ENCODE measurements at regions not wholly inside any gene's neighbourhood (a gene's known extent, or its start where the extent isn't known, plus 50 kb on each side); places are given as distances from the start of the nearest gene placed in this dataset.

- DNase-seq: no peak
Measured at GRCh38 chr16:13291591-13292333, 390.4 kb downstream of the SHISA9 start.

GRCh38 chr16:13296206-13296605 lies 394.8 kb downstream of the SHISA9 start:
- DNase-seq: no peak

DNA sequence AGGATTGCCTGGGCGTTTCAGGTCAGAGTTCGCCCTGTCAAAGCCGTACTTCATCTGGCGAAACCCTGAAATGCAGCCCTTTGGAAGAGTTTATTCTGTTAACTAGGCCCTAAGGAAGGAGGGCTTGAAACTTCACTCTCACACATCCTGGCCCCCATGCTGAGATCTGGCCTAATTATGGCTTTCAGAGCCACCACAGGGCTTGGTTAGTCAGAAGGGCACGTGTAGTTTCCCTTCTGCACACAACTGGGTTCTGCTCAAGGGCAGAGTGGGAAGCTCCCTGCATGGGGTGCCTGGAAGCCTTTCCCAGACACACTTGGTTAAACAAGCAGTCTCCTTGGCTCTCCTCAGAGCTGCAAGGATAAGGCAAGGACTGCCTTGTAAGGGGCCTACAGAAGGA lies 397.3 kb downstream of the SHISA9 start:
- peak; percentile 32 for DNase-seq

GRCh38 chr16:13300066-13300840 lies 398.9 kb downstream of the SHISA9 start:
- no peak for DNase-seq

GRCh38 chr16:13305019-13305755 lies 403.8 kb downstream of the SHISA9 start:
- peak; percentile 45 for DNase-seq

DNA sequence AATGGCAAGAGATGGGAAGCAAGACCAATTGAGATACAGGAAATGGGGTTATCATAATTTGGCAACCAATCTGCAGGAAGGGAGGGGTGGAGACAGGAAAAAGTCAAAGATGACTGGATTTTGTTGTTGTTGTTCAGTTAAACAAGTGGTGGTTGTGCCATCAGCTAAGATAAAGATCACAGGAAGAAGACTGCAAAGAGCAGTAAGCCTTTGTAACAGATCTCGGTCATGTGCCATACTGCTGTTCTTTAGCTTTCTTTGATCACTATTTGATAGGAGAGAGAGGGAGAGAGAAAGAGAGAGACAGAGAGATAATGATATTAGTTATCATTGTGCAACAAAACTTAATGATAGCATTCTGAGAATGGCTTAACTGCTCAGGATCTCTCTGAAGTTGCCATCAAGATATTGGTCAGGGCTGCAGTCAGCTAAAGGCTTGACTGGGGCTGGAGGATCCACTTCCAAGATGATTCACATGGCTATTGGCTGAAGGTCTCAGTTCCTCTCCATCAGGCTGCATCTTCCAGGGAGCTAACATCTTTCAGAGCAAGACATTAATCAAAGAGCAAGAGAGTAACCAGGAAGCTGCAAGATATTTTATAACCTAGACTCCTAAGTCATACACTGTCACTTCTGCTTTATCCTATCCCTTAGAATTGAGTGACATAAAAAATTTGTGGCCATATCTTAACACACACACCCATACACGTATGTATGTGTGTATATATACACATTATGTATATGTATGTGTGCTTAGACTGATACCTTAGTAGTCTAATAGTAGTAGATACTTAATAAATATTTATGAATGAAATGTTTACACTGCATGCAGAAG lies 405.0 kb downstream of the SHISA9 start:
- no peak for DNase-seq

DNA sequence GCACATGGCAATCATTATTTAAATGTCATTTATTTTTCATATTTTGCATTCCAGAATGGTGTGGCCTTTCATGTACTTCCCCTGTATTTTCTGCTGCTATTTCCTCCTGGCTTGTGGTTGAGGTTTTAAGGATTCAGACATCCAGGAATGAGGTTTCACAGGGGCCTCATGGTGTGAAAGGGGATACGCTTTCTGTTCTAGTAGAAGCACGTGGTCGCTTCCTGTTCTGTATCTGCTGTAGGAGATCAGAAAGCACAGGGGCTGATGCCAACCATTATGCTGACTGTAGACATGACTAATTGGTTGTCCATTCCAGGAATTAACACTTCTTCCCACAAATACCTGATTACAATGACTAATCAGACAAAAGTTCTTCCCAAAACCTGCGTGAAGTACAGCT lies 405.9 kb downstream of the SHISA9 start:
- DNase-seq: peak; percentile 98

DNA sequence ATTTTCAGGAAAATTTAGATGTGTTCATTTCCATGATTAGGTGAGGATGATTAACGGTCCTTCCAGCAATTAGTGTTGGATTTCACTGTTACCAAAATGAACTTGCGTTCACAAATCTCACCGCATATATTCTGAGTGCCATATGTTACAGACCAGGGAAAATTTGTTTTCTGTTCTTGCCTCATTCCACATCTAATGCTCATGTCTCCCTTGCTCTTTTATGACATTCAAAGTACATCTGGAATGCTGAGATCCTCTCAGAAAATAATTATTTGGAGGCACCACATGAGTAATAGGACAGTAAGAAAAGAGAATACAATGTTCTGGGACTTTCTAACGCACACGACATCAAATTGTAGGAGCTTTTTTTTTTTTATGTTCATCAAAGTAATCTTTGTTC lies 406.5 kb downstream of the SHISA9 start:
- peak; percentile 87 for DNase-seq

GRCh38 chr16:13312063-13312462 lies 410.7 kb downstream of the SHISA9 start:
- DNase-seq: no peak

DNA sequence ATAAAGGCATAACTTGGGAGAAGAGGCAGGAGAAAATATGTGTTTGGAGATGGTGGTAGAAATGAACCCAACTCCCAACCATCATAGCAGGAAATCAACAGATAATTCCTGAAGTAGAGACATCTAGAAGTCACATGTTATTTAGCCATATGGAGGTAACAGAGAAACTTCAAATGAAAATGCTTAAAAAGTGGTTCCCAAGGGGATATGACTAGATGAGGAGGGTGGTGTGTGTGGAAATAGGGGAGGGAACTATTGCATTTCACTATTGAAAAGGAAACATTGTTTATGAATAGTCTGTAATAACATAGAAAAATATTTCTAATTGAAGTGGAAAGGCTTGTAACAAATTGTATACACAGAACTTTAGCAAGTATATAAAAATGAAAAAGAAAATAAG lies 412.0 kb downstream of the SHISA9 start:
- peak; percentile 5 for DNase-seq

DNA sequence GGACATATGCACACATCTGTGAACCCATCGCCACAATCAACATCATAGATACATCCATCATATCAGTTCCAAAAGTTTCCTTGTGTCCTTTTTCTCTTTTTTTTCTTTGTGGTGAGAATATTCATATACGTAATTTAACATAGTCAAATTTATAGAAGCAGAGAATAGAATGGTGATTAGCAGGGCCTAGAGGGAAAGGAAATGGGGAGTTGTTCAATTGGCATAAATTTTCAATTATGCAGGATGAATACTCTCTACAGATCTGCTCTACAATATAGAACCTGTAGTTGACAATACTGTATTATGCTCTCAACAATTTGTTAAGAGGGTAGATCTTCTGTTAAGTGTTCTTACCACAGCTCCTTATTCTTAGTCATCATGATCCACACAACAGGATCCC lies 413.2 kb downstream of the SHISA9 start:
- DNase-seq: no peak

DNA sequence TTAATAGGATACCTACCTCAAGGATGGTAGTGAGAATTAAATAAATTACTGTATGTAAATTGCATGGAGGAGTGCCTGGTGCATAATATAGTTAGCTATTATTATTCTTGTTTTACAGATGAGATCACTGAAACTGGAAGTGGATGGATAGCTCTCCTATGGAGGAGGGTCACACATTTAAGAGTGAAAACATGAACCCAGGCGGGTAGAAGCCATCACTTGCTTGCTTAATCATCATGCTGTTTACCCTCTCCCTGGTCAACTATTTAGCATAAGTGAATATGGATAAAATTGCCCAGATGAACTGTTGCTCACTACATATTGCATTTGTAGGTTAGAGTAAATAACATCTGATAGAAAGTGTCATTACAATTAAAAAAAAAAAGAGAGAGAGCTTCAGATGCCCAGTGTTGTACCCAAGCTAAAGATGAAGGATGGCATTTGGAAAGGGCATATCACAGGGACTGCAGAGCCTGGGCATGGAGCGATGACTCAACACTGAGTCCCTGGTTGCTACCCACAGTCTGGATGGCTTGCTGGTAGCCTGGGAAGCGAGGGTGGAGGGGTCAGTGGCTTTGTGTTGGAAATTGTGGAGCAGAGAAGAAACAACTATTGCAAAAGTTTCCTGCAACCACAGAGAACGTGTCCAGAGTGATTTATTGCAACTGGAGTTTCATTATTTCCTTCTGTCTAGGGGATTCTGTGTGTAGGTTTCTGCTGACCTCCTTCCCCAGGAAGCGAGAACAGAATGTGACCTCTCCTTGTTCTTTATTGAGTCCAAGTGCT lies 414.4 kb downstream of the SHISA9 start:
- DNase-seq: peak; percentile 77

GRCh38 chr16:13322336-13322735 lies 420.9 kb downstream of the SHISA9 start:
- DNase-seq: no peak

DNA sequence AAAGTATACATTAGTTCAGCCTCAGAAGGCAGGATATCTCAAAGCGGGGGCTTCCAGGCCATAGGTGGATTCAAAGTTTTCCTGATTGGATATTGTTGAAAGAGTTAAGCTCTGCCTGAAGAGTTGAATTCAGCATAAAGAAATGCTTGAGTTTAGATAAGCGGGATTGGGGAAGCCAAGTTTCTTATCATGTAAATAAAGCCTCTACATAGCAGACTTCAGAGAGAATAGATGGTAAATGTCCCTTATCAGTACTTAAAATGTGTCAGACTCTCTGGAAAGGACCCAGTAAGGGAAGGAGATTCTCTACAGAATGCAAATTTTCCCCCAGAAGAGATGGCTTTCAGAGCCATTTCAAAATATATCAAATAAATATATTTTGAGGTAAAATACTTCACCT lies 423.5 kb downstream of the SHISA9 start:
- DNase-seq: no peak

DNA sequence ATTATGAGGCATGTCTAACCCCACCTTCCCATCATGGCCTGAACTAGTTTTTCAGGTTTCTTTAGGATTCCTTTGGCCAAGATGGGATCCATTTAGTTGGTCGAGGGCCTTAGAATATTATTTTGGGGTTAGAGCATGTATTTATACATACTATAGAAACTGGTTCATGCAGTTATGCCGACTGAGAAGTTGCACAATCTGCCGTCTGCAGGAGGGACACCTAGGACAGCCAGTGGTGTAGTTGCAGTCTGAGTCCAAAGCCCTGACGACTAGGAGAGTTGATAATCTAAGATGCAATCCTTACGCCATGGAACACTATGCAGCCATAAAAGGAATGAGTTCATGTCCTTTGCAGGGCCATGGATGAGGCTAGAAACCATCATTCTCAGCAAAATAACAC lies 424.0 kb downstream of the SHISA9 start:
- DNase-seq: no peak

GRCh38 chr16:13331918-13332317 lies 430.5 kb downstream of the SHISA9 start:
- DNase-seq: no peak

GRCh38 chr16:13332713-13333255 lies 431.4 kb downstream of the SHISA9 start:
- no peak for DNase-seq

GRCh38 chr16:13333336-13333735 lies 431.9 kb downstream of the SHISA9 start:
- peak; percentile 44 for DNase-seq

- DNase-seq: no peak
Measured at GRCh38 chr16:13335879-13336278, 434.5 kb downstream of the SHISA9 start.

GRCh38 chr16:13336335-13336734 lies 434.9 kb downstream of the SHISA9 start:
- DNase-seq: no peak
